Pancreas (tissue), 10 donors: ENCODE measurements at regions not wholly inside any gene's neighbourhood (a gene's known extent, or its start where the extent isn't known, plus 50 kb on each side); places are given as distances from the start of the nearest gene placed in this dataset.
"Not testable (repeated sequence)": the region's sequence is repeated elsewhere in the genome, so short reads cannot be mapped to it uniquely, and the experiment has no call there.

Experiments
- ATAC-seq, 4 donors: fragments of 200-7000 bp; cut with Tn5 transposase; one replicate each; pipeline versions ENCODE4 v1.8.0 to v1.9.1; 2020; ENCODE audit warnings: mild to moderate bottlenecking in 4 of 4, moderate library complexity in 4 of 4
- DNase-seq, 6 donors: peaks; one replicate each; pipeline ENCODE4 v3.0.0-alpha.2; 2020
- FAIRE-seq: peaks from 2 replicates; lab custom pipeline; 2012; peaks lifted over from hg19 to GRCh38; lab: Jason Lieb, UNC
- H3K27ac ChIP-seq, 4 donors: fragments of 200-600 bp; sonication (generic); 1 replicate in 3 of 4; 2 replicates in 1 of 4; pipeline versions ENCODE4 v1.5.0 to v1.8.0; 2020
- H3K27me3 ChIP-seq, 4 donors: fragments of 200-600 bp; one replicate each; pipeline ENCODE4 v1.8.0; 2021
- H3K36me3 ChIP-seq, 3 donors: fragments of 200-600 bp; sonication (generic) in 1 of 3; one replicate each; pipeline versions ENCODE4 v1.5.0 to v1.8.0; 2020 to 2021
- H3K4me1 ChIP-seq, 3 donors: fragments of 200-600 bp; one replicate each; pipeline ENCODE4 v1.8.0; 2021
- H3K4me3 ChIP-seq, 4 donors: fragments of 200-600 bp; sonication (generic) in 2 of 4; one replicate each; pipeline versions ENCODE4 v1.5.0 to v1.8.0; 2020 to 2021
- H3K9me3 ChIP-seq, 4 donors: fragments of 200-600 bp; one replicate each; pipeline ENCODE4 v1.8.0; 2021
- CTCF ChIP-seq, 4 donors: fragments of 200-600 bp; sonication (generic) in 3 of 4; IDR thresholded peaks; one replicate each; pipeline versions ENCODE4 v1.5.0 to v1.8.0; 2021; ENCODE audit warnings: antibody characterized with exemption in 4 of 4
- WGBS, 2 donors: extraction: QIAGEN DNeasy Blood & Tissue Kit; methylation state at CpG; one replicate each; pipeline ENCODE4 v1.1.7; 2013; 5-methylcytosine and 5-hydroxymethylcytosine counted together
- intact Hi-C, 3 donors: fragments of 100-400 bp; cut with DNase I; formaldehyde crosslinking; loops; one replicate each; pipeline versions ENCODE4 v1.11.1 to v1.14.2; 2022
- donor health status: healthy with polysubstance abuse.
- donor health status: DM: no; HTN: no; CAD: no; lungs with moderate emphysema.
- donor health status: DM: no; HTN: no; CAD: no.
- donor health status: control.
- donor health status: control.
- donor health status: Bipolar disorder and iron deficiency.
- donor health status: DM: yes; HTN: yes; CAD: no.
- donor health status: DM: no; HTN: no; CAD: no.
- donor health status: DM: no; HTN: no; CAD: no.
- donor health status: DM: yes; HTN: yes; CAD: no.

GRCh38 chr12:46603776-46604456 lies 221.9 kb downstream of the SLC38A4 start:
- intact Hi-C loops = no loop called here
- Histone ChIP-seq H3K27ac (no peak overlapping the region), H3K4me3 (no peak overlapping the region), H3K27me3 (no peaks in the 10 kb centered on the region), H3K9me3 (no peaks in the 10 kb centered on the region), H3K36me3 (no peaks in the 10 kb centered on the region), H3K4me1 (peaks cover 0 to 9% (median 0%) of the 10 kb centered on the region in 3 donors)
- no peak for FAIRE-seq
- TF ChIP-seq CTCF (IDR thresholded peaks at IDR 0.05) = no peak
- no peak for ATAC-seq
- WGBS, 2 donors = 84 to 87% methylated on average over 3 of the region's 3 CpGs
- no peak for DNase-seq

- Histone ChIP-seq H3K36me3 (no peaks in the 10 kb centered on the region), H3K27me3 (no peaks in the 10 kb centered on the region), H3K9me3 (no peaks in the 10 kb centered on the region), H3K27ac (no peak overlapping the region), H3K4me1 (no peaks in the 10 kb centered on the region), H3K4me3 (no peak overlapping the region)
- FAIRE-seq (no peak), DNase-seq (no peak), ATAC-seq (no peak)
- 93% methylated on average over 1 of the region's 1 CpG for WGBS, 2 donors
- intact Hi-C loops = no loop called here
- TF ChIP-seq CTCF (IDR thresholded peaks at IDR 0.05) = no peak
Measured at GRCh38 chr12:46602474-46602873, 223.3 kb downstream of the SLC38A4 start.

GRCh38 chr12:46590991-46591703 lies 218.6 kb upstream of the SLC38A2 start:
- intact Hi-C loops = no loop called here
- no peaks in the 10 kb centered on the region for H3K9me3 ChIP-seq
- WGBS, 2 donors = 88 to 91% methylated on average over 5 of the region's 5 CpGs
- H3K4me3 ChIP-seq = no peak overlapping the region
- DNase-seq = no peak
- TF ChIP-seq CTCF (IDR thresholded peaks at IDR 0.05) = no peak
- no peaks in the 10 kb centered on the region for H3K36me3 ChIP-seq
- H3K27ac ChIP-seq = no peak overlapping the region
- H3K27me3 ChIP-seq = no peaks in the 10 kb centered on the region
- peaks cover 0 to 1% (median 0%) of the 10 kb centered on the region in 3 donors for H3K4me1 ChIP-seq
- ATAC-seq = no peak
- FAIRE-seq = no peak

GRCh38 chr12:46585854-46586621 lies 213.5 kb upstream of the SLC38A2 start:
- DNase-seq = peak in 4 of 6 donors; percentile 22 to 63 (median 54)
- Histone ChIP-seq H3K4me3 (no peak overlapping the region), H3K27me3 (no peaks in the 10 kb centered on the region), H3K4me1 (peaks cover 0 to 3% (median 0%) of the 10 kb centered on the region in 3 donors), H3K27ac (no peak overlapping the region), H3K9me3 (no peaks in the 10 kb centered on the region), H3K36me3 (no peaks in the 10 kb centered on the region)
- intact Hi-C loops = no loop called here
- peak in 3 of 4 donors; percentile 30 to 82 (median 62) for ATAC-seq
- 68 to 75% methylated on average over 7 of the region's 7 CpGs for WGBS, 2 donors
- TF ChIP-seq CTCF (IDR thresholded peaks at IDR 0.05) = no peak
- FAIRE-seq = no peak

GRCh38 chr12:46584098-46584497 lies 211.5 kb upstream of the SLC38A2 start:
- intact Hi-C loops, H3K27me3 ChIP-seq, FAIRE-seq, H3K4me3 ChIP-seq, H3K9me3 ChIP-seq, H3K27ac ChIP-seq, H3K36me3 ChIP-seq, DNase-seq, ATAC-seq: not testable (repeated sequence)
- 95 to 96% methylated on average over 4 of the region's 4 CpGs for WGBS, 2 donors
- H3K4me1 ChIP-seq = peaks cover 0 to 11% (median 0%) of the 10 kb centered on the region in 3 donors

GRCh38 chr12:46581990-46582389 lies 209.4 kb upstream of the SLC38A2 start:
- H3K4me1 ChIP-seq = peaks cover 0 to 17% (median 0%) of the 10 kb centered on the region in 3 donors
- ATAC-seq, H3K9me3 ChIP-seq, H3K4me3 ChIP-seq, H3K27me3 ChIP-seq, FAIRE-seq, intact Hi-C loops, H3K36me3 ChIP-seq, H3K27ac ChIP-seq, DNase-seq: not testable (repeated sequence)
- 96 to 100% methylated on average over 2 of the region's 2 CpGs for WGBS, 2 donors
